CD4-positive, alpha-beta T cell treated with Interleukin-17A for 4 hours (primary cell): ENCODE measurements at regions not wholly inside any gene's neighbourhood (a gene's known extent, or its start where the extent isn't known, plus 50 kb on each side); places are given as distances from the start of the nearest gene placed in this dataset.

ENCODE experiments used
- DNase-seq: peaks from one replicate; pipeline ENCODE4 v3.0.0-alpha.2; 2020; ENCODE audit warnings: mixed read lengths

DNA sequence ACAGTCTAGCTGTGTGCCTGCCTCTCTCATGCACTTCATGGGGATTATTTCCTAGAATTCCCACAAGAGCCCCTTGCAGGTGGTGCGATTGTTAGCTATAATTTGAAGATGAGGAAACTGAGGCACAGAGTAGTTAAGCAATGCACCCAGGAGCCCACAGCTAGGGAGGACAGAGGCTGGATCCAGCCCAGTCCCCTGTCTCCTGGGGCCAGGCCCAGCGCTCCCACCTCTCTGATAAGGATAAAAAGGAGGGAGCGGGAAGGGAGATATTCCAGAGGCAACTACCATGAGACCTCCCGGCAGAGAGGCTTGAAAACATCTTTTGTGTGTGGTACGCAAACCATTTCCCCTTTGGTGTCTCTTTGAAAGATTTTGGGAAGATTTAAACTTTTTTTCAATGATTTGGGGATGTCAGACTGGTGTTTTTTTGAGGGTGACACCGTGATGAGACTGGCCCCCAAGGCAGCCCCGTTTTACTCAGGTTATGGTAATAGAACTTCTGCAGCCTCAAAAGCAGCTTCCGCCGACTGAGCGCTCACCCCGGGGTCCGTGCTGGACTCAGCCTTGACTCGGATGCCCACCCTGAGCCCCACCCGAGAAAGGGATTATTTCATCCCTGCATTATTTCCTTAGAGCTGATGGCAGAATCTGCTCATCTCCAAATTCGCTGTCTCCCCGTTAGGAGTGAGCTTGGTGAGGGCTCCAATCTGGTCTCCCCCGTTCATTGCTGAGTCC is 144.7 kb upstream of the IER5L start:
- DNase-seq: no peak

DNA sequence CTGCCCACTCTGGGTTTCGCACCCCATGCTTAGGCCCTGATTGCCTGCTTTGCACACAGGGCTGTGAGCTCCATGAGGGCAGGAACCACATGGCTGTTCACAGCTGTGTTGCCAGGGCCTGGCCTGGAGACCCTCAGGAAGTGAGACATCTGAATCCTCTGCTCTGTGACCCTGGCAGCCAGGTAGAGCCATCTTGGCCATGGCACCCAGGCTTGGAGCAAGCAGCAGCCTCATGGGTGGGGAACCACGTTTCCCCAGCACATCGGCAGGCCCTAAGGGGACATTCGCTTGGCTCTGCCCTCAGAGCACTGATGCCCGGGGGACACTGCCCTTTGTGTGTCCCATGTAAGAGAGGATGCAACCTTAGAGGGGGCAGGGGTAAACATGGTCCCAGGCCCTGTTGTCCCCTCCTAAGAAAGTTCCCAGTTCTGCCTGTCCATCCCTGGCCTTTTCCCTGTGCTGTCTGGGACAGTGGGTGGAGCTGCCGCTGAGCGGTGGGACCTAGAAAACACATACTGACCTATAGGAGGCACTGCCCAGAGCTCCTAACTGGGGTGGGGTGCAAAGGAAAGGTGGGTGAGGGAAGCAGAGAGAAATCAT is 144.1 kb upstream of the IER5L start:
- no peak for DNase-seq

DNA sequence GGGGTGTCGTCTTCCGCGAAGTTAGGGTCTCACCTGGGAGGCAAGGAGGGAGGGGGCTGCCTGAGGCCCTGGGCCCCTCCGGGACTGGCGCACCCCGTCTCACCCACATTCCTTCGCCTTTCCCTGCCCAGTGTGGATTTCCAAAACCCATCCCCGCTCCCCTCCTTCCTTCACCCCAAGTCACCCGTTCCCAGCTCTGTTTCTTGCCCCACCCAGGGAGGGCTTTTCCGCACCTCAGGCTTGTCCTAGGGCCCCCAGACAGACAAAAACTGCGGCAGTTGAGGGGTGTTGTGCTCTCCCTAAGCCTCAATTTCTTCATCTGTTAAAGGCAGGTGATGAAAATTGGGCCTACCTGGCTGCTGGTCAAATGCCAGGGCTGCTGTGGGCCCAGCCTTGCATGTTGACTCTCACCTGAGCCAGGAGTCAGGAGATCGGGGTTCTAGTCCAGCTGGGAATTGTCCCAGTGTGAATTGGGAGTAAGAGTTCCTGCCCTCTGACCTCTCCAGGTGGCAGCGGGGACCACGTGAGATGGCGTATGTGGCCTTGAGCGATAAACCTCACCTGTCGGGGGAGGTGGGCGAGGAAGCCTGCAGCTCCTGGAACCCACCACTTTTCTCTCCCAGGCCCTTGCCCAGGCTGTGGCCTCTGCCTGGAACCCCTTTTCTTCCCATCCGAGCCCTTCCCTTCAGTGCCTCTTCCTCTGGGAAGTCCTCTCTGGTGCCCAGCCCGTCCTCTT is 143.4 kb upstream of the IER5L start:
- DNase-seq: no peak

DNA sequence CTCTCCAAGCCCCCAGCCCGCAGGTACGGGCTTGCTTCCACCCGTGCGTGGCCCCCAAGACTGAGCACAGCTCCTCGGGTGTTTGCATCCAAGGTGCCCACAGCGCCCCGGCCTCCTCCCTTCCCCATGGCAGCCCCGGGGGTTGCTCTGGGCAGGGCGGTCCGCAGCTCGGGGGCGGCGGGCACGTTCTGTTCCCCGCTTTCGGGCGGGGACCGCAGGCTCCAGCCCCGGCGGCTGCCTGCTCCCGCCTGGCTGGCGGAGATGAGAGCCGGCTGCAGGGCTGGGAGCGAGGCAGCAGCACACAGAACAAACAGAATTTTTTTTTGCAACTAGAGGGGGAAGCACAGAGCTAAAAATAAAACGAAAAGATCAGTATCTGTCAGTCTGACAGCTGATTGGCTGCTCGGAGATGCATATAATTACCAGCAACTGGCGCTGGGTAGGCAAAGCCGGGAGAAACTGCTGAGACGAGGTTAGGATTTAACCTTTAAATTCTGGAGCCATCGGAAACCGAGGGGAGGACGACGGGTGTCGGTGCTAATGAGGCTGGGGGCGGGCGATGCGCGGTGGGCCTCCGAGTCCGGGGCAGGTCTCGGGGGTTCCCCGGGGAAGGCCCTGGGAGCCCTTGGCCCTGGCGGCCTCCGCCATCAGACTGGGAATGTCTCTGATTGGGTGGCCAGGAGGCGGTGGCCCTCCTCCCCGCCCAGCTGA is 142.7 kb upstream of the IER5L start:
- peak; percentile 62 for DNase-seq

DNA sequence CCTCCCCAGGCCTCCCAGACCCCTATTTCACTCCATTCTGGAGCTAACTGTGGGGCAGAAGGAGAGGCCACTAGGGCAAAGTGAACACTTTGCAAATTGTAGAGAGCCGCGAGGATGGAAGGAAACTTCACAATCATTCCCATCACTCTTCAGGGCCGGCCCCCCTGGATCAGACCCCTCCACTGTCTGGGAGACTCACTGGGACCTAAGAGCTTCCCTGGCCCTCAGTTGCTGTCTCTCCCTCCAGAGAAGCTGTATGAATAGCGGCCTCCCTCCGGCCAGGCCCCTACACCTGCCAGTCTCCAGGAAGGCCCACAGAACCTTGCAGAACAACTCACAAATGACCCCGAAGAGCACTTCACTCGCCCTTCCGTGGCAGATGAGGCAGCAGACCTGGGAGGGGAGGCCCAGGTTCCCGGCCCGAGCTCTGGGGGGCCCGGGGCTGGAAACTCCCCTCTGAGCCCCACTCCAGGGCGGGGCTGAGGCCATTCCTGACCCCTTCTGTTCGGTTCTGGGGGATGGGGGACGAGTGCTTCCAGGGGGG is 141.9 kb upstream of the IER5L start:
- no peak for DNase-seq

DNA sequence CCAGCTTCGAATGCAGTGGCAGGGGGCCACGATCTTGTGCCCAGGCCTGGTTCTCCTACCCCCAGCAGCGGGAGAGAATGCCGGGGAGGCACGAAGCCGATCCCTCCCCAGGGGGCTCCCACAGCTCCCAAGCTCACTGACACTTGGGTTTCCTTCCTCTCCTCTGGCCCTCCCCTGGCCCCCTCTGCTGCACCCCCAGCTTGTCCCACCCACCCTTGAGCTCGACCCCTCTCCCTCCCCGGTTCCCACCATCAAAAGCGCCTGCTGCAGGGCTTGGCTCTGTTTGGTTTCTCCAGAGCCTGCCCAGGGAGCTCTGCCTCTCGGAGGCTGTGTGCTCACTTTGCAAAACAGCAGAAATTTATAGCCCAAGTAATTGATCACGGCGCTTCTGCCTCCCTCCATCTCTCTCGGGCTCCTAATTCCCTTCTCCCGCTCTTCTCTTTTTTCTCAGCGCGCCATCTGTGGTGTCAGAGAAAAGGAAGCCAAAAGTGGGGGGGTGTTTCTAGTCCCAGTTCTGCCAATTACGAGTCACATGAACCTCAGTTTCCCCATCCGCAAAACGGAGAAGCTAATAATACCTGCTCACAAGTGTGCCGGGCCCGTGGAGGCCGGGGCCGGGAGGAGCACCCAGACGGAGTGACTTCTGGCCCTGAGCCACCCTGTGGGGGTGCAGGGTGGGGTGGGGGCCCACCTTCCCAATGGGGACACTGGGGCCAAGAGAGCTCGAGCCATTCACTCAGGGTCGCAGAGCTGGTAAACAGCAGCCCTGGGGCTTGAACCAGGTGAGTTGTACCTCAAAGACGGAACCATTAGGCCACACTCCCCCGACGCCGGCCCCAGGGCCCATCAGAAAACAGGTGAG is 141.2 kb upstream of the IER5L start:
- DNase-seq: no peak

DNA sequence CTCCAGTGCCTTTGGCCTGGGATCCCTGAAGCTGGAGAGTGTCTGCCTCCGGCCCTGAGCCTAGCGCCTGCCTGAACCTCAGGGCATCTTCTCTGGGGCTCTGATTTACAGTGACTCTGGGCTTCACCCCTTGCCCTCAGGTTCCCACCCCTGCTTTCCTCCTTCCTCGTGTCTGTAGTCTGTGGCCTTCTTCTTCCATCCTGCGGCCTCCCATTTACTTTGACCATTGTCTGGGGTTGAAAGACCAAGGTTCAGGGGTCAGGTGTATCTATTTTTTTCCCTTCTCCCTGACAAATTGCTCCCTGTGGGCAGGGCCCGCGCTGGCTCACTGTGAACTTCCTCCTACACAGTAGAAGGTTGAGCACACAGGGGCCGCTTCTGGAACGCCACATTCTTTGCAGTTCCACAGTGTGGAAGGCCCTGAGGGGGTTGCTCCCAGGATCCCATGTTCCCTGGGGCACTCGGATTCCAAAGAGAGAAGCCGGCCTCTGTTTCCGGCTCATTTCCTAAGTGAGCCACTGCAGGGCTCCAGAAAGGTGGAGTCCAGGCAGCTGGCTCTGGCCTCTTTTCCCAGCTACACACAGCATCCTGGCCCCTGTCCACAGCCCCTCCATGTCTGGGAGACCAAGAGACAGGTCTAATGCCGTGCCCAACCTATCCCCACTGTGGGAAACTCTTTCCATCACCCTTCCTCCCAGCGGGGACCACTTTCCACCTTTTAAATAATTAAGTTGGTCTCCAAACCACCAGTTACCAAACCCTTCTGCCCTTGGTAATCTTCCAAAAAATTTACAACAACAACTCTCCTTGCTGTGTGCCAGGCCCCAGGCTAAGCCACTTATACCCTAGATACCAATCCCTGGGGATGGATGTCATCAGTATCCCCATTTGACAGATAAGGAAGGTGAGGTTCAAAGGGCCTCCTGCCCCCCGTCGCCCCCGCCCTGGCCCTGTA is 140.3 kb upstream of the IER5L start:
- no peak for DNase-seq

DNA sequence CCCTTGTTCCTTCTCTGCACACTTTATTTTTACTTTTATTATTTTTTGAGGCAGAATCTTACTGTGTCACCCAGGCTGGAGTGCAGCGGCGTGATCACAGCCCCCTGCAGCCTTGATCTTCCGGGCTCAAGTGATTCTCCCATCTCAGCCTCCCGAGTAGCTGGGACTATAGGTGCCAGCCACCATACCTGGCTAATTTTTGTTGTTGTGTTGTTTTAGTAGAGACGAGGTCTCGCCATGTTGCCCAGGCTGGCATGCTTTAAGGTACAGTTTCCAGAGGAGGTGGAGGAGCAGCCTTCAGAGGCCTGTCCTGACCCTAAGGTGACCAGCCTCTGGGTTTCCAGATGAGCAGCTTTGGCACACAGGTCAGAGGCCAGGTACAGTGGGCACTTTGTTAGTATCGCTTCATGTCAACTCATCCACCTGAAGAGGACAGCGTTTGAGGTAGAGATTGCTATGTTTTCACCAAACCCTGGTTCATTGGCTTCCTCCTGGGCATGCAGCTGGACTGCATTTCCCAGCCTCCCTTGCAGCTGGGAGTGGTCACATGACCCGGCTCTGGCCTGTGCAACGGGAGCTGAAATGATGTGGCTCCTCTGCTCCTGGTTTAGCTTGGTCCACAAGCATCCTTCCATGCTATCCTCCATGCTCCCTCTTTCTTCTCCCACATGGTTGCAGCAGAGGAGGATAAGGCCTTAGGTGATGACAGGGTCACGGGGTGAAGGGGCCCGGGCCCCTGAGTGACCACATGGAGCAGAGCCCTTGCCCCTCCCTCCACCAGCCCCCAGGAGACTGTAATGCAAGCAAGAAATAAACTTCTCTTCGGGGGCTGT is 139.3 kb upstream of the IER5L start:
- DNase-seq: no peak

DNA sequence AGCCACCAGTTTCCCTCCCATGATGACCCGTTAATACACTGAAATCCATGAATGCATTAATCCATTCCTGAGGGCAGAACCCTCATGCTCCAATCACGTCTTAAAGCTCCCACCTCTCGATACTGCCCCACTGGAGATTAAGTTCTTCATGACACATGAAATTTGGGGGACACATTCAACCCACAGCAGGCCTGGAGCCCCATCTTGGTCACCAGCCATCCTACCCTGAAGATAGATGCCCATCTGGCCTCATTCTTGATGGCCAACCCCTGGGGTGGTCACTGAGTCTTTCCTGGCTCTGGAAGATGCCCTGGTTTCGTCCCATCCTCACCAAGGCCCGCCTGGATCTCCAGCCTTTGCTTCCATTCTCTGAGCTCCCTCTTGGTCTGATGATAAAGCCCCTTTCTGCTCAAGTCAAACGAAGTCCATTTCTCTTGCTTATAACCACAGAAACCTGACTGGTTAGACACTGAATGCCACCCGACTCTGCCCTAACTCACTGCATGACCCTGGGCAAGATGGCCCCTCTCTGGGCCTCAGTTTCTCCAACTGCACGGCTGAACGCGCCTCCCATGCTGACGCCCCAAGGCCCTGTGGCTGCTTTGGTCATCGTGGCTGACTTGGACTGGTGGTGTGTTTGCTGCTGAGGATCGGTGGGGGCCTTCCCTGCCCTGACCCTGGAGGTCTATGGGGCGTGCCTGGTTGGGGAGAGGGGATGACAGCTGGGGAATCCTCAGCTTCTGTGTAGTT is 138.4 kb upstream of the IER5L start:
- DNase-seq: no peak

DNA sequence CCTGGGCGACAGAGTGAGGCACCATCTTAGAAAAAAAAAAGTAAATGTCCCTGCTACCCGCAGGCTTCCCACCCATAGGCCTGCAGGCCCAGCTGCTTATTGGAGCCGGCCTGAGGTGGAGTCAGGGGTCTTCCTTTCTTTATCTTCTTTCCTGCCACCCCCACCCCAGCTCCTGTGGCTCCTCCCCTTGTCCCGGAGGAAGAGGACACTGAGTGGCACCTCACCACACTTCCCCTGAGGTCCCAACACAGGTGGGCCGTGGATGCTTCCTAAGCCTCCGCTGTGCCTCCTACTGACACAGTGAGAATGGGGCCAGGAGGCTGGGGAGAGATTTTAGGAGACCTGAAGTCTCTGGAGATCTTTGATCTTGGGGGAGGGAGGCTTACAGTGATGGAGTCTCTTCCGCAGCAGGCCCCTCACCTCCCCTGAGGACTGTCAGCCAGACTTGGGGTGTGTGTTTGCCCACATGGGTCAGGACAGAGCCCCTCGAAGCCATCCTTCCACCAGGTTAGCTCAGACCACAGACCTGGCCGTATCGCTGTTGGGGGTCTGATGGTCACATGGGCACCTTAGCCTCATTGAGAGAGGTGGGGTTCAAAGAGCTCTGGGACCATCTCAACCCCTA is 135.4 kb upstream of the IER5L start:
- no peak for DNase-seq

DNA sequence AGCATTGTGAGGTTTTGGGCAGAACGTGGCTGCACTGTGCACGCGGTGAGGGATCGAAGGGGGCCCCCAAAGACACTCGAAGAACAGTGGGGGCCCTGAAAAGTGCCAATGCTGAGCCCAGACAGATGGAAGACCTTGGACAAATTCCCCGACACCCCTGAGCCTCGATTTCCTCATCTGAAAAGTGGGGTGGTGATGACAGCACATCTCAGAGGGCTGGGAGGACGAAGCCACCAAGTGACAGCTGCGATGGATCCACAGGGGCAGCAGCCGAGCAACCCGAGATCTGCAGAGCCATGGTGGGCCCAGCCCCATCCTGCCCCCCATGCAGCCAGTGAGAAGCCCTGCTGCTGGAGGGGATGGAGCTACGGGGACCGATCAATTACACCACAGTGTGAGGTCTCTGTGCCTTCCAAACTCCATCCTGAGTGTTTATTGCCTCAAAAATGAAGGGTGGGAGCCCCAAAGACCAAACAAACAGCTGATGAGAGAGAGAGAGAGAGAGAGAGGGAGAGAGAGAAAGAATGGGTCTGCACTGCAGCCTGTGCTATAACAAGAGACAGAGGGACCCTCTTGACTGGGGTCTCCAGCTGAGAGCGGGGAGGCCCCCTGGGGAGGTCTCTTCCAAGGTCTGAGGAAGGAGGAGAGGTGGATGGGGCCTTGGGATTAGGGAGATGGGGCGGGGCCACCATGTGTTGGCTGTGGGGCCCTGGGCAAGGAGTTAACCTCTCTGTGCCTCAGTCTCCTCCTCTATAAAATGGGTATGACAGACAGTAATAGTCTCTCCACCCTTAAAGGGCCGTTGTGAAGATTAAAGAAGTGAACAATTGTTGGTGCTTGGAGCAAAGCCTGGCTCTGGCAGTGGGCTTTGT is 134.4 kb upstream of the IER5L start:
- no peak for DNase-seq

DNA sequence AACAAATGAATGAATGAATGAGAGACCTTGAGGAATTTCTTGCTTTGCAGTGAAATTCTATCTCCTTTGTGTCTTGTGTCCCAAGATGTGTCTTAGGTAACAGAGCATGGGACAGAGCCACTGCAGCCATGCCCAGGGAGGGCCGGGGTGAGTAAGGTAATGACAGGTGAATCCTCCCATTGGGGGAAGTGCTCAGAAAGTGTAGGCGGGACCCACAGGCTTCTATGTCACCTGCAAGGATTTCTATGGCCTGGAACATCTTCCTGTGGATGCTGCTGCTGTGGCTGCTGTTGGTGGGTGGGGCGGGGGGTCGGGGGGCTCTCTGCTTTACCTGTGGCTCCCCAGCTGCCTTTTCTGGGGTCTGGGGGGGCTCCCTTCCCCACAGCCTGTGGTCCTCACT is 133.6 kb upstream of the IER5L start:
- DNase-seq: no peak

DNA sequence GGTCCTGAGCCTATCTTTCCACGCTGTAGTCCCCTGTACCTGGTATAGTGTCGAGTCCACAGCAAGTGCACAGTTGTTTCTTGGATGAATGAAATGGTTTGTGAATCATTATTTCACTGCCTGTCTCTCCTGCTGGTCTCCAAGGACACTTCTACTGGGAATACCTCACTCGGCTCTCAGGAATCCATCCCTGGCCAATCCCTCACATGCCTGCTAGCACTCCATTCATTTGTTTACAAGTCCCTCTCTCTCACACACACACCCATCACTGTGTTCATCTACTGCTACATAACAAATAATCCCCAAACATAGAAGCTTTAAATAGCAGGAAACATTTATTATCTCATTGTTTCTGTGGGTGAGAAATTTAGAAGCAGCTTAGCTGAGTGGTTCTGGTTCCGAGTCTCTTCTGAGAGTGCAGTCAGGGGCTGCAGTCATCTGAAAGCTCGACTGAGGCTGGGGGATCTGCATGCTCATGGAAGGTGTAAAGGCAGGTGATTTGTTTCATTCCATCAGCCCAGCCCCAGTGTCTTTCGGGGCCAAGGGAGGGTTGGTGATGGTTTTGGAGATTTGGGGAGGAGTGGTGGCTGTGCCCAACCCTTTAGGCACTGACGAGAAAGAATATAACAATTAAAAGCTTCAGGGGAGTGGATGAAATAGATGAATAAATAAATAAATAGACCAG is 132.7 kb upstream of the IER5L start:
- DNase-seq: no peak

DNA sequence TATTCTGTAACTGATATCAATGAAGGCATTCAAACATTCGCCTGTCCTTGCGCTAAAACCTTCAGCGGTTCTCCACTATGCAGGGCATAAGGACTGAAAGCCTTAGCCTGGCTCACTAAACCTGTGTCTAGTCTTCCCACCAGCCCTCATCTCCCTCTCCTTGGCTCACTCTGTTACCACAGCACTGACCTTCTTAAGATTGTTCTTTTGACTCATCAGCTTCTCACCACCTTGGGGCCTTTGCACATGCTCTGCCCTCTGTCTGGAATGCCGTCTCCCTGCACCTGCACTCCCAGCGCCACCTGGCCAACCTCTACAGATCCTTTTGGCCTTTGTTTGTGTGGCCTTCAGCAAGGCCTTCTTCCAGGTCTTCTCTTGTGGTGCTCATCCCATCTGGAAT is 131.8 kb upstream of the IER5L start:
- DNase-seq: no peak

DNA sequence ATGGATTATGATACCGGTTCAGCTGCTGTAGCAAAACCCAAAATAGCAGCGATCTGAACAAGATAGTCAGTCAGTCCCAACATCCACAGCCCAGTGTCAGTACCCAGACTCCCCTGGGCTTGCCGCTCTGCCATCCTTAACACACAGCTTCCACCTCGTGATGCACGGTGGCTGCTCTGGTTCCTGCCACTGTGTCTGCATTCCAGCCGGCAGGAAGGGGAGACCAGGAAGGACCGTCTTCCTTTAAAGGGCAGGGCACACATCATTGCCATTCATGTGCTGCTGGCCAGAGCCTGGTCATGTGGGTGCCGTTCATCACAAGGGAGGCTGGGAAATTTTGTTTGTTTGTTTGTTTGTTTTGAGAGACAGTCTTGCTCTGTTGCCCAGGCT is 131.0 kb upstream of the IER5L start:
- DNase-seq: no peak

DNA sequence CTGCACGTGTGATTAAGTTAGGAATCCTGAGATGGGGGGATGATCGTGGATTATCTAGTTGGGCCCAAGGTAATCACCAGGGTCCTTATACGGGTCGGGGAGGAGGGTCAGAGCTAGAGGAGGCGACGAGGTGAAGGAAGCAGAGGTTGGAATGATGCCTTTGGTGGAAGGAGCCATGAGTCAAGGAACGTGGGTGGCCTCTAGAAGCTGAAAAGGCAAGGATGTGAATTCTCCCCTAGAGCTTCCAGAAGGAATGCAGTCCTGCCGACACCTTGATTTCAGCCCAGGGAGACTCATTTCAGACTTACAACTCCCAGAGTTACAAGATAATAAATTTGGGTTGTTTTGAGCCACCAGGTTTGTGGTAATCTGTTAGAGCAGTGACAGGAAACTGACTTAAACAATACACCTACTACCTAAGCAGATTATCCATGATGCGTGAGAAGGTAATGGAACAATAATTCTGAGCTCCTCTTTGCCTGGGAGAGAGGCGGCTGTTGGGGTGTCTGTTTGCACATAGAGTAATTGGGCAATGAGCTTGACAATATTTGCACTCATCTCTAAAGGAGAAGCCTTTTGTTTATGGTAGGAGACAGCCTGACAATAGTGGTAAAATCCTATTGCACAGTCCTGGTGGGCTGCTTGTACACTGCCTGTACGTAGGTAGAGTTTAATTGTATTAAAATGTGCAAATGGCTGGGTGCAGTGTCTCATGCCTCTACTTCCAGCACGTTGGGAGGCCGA is 129.3 kb upstream of the IER5L start:
- no peak for DNase-seq
